ENCODE measurements at regions not wholly inside any gene's neighbourhood (a gene's known extent, or its start where the extent isn't known, plus 50 kb on each side); places are given as distances from the start of the nearest gene placed in this dataset.

GRCh38 chr20:17875106-17875980, 93.3 kb downstream of the SNX5 start:
- H3K4me3 Mint-ChIP-seq: no peak overlapping the region
- Histone ChIP-seq H3K27ac (ENCODE audit: low read length in 2 of 2) (no peak overlapping the region), H3K36me3 (replicated peaks in 1 of 2; ENCODE audit: control extremely low read depth in 1 of 2, control insufficient read depth in 1 of 2, extremely low read depth in 1 of 2, insufficient read depth in 2 of 2, low read length in 1 of 2) (no peaks in the 10 kb centered on the region), H3K4me2 (replicated peaks; ENCODE audit: low read depth, low read length, poor library complexity, severe bottlenecking) (no peak overlapping the region), H2AFZ (ENCODE audit: insufficient read depth, low read depth, low read length, poor library complexity, severe bottlenecking) (no peak overlapping the region), H3K9ac (ENCODE audit: low read length) (no peak overlapping the region), H3K4me1 (ENCODE audit: control insufficient read depth in 2 of 2, insufficient read depth in 2 of 2, low read length in 2 of 2) (peaks cover 63 to 70% of the 10 kb centered on the region in 2 donors), H3K4me3 (ENCODE audit: control extremely low read depth in 1 of 5, extremely low read depth in 1 of 5, insufficient read depth in 1 of 5, low read depth in 2 of 5, low read length in 4 of 5) (no peak overlapping the region), H4K20me1 (ENCODE audit: control insufficient read depth, insufficient read depth, low read length, poor library complexity, severe bottlenecking) (no peaks in the 10 kb centered on the region), H3K79me2 (ENCODE audit: control insufficient read depth, insufficient read depth, low read length) (no peaks in the 10 kb centered on the region), H3K27me3 (replicated peaks in 1 of 4; ENCODE audit: control extremely low read depth in 1 of 4, control insufficient read depth in 3 of 4, insufficient read depth in 4 of 4, low read length in 3 of 4) (no peaks in the 10 kb centered on the region), H3K9me3 (ENCODE audit: control extremely low read depth in 1 of 3, control insufficient read depth in 2 of 3, insufficient read depth in 1 of 3, low read length in 2 of 3) (no peaks in the 10 kb centered on the region)
- TF ChIP-seq, protein P1, sequence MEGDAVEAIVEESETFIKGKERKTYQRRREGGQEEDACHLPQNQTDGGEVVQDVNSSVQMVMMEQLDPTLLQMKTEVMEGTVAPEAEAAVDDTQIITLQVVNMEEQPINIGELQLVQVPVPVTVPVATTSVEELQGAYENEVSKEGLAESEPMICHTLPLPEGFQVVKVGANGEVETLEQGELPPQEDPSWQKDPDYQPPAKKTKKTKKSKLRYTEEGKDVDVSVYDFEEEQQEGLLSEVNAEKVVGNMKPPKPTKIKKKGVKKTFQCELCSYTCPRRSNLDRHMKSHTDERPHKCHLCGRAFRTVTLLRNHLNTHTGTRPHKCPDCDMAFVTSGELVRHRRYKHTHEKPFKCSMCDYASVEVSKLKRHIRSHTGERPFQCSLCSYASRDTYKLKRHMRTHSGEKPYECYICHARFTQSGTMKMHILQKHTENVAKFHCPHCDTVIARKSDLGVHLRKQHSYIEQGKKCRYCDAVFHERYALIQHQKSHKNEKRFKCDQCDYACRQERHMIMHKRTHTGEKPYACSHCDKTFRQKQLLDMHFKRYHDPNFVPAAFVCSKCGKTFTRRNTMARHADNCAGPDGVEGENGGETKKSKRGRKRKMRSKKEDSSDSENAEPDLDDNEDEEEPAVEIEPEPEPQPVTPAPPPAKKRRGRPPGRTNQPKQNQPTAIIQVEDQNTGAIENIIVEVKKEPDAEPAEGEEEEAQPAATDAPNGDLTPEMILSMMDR (IDR thresholded peaks at IDR 0.05): no peak
- no peak for TF ChIP-seq EZH2 (IDR thresholded peaks at IDR 0.05; ENCODE audit: borderline replicate concordance, insufficient read depth, low read depth, low read length, poor library complexity, severe bottlenecking)
- no peak overlapping the region for H3K27ac Mint-ChIP-seq
- DNase-seq (no peak), ATAC-seq (ENCODE audit: low read depth) (no peak)
- H3K9me3 Mint-ChIP-seq (ENCODE audit: insufficient read depth): no peaks in the 10 kb centered on the region
- WGBS (ENCODE audit: insufficient coverage): 75% methylated on average over 10 of the region's 15 CpGs
- H3K27me3 Mint-ChIP-seq: peaks cover 8% of the 10 kb centered on the region
- ChIA-PET POLR2A (interaction anchor here (0.6 kb wide), 1 partner anchor 87 kb away, joined by 3 read pairs; no protein-coding TSS in a partner anchor), CTCF (no interaction called here)
- intact Hi-C loops (cut with micrococcal nuclease): no loop called here
- peaks cover 57% of the 10 kb centered on the region for H3K4me1 Mint-ChIP-seq
